ENCODE measurements at regions not wholly inside any gene's neighbourhood (a gene's known extent, or its start where the extent isn't known, plus 50 kb on each side); places are given as distances from the start of the nearest gene placed in this dataset.
A peak's percentile ranks its signal among the peaks of the same experiment; 100 is the strongest.
"Not testable (repeated sequence)": the region's sequence is repeated elsewhere in the genome, so short reads cannot be mapped to it uniquely, and the experiment has no call there.

DNA sequence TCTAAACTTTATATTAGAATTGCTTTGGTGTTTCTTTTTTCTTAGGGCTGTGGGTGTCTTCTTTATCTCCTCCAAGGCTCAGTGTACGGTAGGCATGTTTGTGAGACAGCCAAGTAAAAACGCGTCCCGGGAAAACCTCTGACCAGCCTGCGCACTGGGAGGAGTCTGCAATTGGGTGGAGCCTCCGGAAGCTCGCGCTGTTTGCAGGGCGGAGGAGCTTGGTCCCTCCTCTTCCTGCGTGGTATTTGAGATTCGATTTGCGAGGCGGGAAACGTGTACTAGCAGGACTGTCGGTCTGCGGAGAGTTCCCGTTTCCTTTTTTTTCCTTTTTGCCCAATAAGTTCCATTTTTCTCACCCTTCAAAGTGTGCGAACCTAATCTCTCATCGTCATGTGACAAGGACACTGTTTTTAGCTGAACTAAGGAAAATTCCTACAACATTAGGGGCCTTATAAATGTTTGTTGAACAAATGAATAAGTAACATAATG, 182.1 kb upstream of the OTX2 start:
- DNase-seq, result no peak

DNA sequence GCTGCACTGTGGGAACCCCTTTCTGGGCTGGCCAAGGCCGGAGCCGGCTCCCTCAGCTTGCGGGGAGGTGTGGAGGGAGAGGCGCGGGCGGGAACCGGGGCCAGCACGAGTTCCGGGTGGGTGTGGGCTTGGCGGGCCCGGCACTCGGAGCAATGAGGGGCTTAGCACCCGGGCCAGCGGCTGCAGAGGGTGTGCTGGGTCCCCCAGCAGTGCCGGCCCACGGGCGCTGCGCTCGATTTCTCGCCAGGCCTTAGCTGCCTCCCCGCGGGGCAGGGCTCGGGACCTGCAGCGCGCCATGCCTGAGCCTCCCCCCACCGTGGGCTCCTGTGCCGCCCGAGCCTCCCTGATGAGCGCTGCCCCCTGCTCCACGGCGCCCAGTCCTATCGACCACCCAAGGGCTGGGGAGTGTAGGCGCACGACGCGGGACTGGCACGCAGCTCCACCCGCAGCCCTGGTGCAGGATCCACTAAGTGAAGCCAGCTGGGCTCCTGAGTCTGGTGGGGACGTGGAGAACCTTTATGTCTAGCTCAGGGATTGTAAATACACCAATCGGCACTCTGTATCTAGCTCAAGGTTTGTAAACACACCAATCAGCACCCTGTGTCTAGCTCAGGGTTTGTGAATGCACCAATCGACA, 180.8 kb upstream of the OTX2 start:
- not testable (repeated sequence) for DNase-seq

DNA sequence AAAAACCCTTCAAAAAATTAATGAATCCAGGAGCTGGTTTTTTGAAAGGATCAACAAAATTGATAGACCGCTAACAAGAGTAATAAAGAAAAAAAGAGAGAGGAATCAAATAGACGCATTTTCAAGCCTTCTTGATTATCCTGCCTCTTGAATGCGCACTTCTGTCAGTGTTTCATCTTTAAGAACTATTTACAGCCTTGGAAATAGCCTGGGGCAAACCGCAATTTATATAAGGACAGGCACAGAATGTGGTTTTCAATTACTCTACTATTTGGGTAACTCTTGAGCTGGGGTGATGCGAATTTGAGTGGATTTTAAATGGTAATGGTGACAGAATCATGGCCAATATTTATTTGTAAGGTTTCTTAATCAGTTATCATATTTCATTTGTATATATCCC, 179.1 kb upstream of the OTX2 start:
- DNase-seq, result no peak

DNA sequence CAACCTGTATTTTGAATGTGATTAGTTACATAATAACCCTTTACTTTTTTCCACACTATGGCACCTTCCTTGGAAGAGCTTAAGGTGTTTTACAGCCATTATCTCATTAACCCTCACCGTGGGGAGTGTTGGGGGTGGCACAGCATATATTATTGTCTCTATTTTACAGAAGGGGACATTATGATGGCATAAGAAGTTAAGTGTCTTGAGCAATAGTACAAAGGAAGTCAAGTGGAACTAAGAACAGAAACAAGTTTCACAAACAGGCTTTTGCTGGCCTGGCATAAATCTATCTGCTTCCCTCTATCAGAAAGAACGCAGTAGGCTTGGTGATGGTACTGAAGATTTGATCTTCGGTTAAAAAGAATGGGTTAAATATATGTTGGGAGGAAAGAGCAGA, 169.7 kb upstream of the OTX2 start:
- DNase-seq, result no peak

DNA sequence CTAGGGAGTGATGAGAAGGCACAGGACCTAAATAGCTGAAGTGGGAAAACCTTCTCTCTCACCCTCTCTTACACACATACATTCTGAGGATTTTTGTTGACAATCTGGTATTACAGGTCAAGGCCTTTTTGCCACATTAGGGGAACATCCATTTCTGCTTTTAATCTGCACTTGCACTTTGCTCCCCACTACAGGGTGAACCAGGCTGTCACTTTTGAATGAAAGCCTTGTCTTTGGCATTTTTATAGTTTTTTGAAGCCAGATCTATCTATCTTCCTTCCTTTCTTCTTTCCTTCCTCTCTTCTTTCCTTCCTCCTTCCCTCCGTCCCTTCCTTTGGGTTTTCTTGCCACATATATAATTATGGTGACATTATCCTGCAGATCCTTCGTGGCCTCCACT, 165.9 kb upstream of the OTX2 start:
- DNase-seq, result no peak

DNA sequence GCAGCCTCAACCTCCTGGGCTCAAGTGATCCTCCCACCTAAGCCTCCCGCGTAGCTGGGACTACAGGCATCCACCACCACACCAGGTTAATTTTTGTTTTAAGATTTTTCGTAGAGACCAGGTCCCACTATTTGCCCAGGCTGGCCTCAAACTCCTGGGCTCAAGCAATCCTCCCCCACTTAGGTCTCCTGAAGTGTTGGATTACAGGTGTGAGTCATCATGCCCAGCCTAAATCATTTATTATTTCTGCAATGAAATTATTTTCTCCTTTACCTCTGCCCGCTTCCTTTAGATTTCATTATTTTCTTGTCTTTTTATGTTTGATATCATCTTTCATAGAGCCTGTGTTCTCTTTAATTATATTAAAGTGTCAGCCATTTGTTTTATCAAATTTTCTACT, 165.2 kb upstream of the OTX2 start:
- no peak for DNase-seq

DNA sequence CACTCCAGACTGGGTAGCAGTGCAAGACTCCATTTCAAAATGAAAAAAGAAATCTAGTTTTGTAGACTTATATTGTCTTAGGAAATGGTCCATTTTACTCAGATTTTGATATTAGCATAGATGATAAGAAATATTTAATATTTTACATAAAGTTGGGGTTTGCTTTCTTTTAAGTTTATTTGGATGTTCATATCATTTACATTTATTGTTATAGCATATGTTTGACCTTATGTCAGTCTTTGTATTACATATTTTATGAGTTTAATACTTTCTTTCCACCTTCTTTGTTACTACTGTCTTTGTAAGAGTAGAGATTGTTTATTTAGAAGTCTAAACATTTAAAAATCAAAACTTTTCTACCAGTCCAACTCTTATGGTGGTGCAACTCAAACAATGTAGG, 162.7 kb upstream of the OTX2 start:
- no peak for DNase-seq

DNA sequence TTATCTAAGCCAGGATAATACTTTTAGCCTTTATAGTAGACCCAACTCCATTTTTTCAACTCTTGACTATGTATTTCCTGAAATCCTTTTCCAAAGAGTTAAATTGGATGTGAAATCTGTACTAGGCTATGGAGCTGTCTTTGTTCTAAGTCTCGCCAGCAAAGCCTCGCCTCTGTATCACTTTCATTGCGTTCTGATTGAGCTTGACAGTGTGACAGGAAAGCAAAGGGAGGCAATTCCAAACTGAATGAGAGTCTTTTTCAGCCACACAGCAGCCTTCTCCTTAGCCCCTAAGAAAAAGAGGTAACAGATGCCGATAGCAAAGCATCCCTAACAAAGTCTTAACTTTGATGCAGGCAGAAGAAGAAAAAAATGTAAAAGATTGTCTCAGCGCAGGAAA, 154.6 kb upstream of the OTX2 start:
- DNase-seq, result no peak

DNA sequence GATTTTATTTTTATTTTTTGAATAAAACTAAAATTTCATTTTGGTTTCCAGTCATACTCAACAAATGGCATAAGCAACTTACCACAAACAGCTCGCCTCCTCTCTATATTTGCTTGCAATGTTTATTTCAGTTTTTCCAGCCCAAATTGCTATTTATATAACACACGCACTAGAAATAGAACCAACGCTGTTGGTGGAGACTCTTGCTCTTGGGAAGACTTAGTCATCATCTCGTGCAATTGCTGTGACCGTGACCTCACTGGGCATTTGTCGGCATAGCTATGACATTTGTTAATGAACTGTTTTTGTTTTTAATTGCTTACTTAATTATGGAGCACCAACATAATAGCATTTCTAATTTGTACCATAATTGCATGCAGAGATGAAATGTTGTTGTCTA, 153.1 kb upstream of the OTX2 start:
- no peak for DNase-seq

DNA sequence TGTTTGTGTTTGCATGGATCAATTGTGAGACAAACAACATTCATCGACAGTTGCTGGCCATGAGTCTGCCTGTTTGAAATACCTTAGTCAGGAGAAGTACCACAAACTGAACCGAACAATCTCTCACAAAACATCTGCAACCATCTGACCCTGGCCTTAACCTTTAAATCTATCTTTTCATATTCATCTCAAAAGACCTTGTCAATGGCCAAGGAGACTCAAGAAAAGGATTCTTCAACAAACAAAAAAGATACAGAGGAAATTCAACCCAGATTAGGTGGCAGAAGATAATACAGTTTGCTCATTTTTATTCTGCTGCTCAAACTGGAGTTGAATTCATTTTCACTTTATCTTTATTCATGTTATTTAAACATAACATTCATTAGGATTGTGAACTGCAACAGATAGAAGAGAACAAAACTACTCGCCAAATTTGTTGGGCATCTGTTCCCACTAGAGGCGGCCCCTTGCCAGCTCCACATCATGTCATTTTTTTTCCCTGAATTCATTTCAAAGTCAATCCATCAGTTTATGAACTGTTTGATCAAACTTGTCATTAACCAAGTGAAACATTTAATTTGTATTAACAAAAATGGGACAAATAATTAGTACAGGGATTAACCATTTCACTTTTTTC, 152.3 kb upstream of the OTX2 start:
- no peak for DNase-seq

DNA sequence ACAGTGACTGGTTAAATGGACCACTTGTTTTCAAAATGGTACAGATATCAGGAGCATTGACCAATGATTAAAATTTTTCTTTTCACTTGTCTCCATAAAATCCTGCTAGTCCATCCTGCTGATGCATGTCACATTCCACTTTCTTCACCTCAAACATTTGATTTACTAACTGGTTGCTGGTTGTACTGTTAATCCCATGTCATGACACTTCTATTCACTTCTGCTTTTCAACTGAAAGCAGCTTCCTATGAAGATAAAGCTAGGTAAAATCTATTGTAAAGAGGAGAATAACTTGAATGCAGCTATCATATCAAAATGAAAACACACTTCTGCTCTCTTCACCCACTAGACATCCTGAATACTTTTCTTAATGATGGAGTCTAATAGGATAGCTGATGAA, 149.6 kb upstream of the OTX2 start:
- no peak for DNase-seq

DNA sequence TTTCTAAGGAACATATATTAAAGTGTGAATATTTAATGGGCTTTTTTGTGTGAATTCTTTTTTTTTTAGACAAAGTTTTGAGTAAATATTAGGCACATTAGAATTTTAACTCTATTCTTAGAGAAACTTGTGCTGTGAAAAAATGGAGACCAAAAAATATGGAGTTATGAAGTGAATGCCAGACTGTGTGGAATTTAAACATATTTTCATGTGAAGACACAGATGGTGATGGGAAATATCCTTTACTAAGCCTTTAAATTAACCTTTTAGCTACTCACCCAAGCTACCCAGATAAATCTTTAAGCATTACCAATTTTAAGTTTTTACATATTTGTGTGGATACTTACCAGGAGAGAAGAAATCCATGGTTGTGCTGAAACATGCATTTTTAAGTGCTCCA, 148.8 kb upstream of the OTX2 start:
- DNase-seq, result no peak

DNA sequence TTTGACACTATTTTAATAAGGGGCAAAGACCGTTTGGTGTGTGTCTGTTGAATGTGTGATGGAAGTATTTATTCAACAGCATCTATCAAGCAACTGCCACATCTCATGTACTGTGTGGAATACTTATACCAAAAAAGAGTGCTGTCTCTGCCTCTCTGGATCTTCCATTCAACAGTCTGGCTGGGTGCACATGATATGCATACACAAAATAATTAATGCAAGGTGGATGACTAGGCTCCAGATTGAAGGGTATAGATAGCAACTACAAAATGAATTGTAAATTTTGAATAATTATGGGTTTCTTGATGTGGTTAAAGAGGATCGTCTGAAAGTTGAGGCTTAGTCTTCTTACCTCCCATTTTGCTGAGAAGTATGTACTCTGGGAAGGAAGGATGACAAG, 145.9 kb upstream of the OTX2 start:
- no peak for DNase-seq

DNA sequence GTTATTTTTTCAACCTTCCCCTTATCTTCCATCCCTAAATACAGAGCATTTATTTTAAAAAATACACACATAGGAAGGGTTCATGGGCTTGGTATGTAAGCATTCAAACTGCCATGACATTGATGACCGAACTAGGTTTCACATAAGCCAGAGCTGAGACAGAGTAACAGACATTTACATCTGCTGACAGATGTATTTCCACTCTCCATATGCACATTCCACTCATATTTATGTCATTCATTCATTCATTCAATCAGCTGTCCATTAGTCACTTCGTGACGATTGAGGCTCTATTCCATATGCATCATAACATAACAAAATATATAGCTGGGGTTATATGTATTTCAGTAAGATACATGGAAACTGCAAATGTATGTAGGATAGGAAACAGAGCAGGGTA, 145.5 kb upstream of the OTX2 start:
- DNase-seq, result no peak

DNA sequence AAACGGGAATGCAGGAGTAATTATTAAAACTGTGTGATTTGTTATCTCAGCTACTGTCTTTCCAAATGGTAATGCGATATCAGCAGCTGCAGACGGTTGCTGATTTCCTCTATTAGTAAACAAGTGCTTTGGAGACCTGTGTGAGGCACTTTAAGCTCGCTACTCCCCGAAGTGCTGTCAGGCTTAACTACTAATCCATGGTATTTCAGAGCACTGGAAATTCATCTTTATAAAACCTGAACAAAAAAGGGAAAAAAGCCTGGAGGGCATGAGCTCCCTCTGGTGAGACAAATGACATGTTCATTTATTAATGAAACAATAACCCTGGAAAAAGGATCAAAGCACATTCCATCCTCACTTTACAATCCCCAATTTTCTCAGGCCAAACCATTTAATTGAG, 143.6 kb upstream of the OTX2 start:
- no peak for DNase-seq

DNA sequence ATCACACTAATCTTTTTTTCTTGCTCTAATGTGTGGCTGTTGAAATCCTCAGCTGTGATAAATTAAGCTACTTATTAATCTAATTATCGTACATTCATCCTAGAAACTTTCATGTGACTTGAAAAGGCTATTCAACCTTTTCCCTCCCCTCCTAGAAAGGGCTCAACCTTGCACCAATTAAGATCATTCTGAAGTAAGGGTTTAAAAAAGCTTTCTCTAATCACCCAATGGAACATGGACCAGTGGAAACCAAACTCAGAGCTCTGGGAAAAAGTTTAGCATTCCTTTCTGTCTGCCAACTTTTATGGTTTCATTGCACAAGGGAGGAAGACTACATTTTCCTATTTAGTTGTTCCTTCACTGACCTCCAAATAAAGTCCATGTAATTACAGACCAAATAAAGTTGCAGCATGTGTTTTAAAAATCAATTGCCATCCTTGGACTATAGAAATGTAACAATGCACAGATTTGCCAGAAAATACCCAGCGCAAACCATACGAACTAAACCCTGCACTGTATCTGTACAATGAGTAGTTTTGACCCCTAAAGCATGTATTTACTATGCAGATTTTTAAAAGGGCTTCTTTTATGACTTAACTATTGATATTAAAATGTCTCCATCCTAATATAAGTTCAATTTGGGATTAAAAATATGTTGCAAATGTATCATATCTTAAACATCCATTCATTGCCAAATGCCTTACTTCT, 142.6 kb upstream of the OTX2 start:
- no peak for DNase-seq

DNA sequence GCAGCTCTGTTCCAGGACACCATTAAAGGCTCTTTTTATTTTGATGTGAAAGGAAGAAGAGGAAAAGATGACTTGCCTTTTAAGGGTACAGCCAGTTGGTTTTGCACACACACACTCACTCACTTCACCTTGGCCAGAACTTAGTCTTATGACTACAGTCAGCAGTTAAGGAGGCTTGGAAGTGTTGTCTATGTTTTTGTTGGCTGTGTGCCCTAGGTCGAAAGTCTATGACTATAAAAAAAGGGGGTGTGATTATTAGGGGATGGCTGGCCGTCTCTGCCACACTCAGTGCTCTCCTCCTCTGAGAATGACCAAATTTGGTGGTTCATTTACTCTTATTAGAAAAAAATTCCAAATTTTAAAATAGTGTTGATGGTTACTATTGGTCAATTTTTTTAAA, 139.5 kb upstream of the OTX2 start:
- DNase-seq, result peak; percentile 1

DNA sequence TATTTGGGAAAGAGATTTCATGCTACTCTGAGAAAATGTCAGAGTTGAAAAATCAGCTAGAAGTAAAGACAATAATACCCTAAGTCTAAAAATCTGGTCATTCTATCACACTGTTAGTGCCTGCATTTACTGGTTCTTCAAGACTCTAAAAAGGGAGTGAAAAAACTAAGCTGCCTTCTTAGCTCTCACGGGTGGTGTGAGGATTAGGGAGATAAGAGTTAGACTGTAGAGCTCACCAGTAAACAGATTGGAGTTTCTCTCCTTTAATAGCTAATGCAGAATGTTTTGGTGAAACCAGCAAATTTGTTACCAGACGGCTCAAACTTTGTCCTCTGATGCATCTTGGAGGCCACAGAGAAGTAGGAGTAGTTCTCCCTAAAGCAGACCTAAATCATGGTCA, 135.0 kb upstream of the OTX2 start:
- DNase-seq, result no peak

DNA sequence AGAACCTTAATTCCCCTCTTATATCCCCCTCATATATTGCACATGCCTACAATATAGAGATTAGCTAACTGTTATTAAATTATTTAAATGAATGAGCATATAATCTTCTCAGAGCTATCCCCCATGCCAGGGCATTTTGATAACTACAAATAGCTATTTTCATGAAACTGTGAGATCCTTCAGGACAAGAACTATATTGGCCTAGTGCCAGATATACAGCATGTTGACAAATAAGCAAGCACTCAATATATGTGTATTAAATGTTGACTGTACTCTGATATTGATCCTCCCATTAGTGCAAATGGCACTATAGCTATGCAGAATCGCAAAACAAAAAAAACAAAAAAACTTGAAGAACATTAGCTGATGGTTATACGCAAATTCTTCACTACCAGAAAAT, 134.1 kb upstream of the OTX2 start:
- no peak for DNase-seq

DNA sequence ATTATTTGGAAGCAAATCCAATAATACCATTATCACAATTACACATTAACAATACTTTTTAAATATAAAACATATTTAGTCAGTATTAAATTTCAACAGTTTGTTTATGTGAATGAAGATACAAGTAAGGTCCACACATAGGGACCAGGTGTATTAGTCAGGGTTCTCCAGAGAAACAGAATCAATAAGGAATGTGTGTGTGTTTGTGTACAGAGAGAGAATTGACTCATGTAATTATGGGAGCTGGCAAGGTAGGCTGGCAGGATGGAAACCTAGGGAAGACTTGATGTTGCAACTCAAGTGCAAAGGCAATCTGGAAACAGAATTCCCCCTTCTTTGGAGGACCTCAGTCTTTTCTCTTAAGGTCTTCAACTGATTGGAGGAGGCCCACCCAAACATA, 123.2 kb upstream of the OTX2 start:
- DNase-seq, result no peak

DNA sequence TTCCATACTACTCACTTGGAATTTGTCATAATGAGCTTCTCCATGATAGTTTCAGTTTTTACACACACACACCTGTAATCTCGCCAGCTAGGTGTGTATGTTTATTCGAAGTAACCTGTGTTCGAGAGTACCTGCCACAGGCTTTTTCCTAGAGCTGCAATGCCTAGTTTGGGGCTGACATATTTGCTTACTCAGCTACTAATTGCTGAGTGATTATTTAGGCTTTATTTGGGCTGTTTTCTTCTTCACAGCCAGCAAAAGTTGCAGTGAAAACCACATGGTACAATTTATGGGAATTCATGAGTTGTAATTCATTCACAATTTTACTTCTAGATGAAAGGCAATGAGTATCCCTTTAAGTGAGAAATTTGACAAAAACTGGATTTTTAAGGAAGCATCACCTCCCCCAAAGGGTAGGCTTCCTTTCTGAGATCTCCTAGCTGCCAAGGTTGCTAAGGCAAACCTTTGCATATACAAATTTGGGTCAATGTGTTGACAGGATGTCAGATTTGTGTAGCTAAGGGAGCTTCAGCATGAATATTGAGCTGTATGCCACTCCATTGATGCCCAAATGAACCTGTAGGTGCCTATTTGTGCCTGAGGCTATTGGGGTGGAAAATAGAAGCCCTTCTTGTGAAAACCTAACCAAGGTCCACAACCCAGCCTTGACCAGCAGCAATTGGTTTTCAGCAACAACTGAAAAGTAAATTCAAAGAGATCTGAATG, 108.7 kb upstream of the OTX2 start:
- no peak for DNase-seq

DNA sequence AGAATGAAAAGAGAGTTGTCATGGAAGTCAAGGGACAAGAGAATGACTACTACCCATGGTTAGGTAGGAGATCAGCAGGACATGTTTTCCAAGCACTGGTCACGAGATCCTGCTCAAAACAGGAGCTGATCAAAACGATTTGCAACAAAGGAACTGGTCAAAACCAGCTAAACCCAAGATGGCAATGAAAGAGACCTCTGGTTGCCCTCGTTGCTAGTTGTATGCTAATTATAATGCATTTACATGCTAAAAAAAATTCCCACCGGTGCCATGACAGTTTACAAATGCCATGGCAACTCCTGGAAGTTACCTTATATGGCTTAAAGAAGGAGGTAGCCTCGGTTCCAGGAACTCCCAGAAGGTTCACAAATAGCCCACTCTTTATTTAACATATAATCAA, 95.0 kb upstream of the OTX2 start:
- DNase-seq, result no peak

DNA sequence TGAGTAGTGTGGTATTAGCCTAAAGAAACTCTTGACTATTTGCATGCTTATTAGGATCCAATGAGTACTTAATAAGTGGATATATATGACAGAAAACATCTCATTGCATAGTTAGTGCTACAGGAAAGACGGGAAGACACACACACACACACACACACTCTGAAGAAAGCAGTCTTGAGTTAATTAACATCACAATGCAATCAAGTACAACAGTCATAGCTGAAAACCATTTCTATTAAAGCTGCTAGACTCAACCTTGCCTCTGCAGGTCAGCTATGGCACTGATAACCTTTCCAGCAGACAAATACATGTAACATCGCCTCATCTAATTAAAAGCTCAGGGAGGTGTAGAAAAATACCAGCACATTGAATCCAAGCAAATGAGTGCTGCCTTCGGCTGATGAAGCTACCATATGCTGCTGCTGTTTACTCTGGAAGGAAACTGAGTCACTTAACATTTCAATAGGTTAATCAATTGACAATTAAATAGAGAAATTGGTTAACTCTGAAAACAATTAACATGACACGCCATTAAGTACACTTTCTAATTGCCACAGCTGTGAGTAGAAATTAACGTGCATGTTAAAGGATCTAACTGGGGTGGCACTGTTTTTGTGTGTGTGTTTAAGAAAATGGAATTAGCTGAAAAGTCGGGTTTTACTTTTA, 93.2 kb upstream of the OTX2 start:
- no peak for DNase-seq

Measured in dermis blood vessel endothelial cell (primary cell).